SJCRH30 (cell line): ENCODE measurements at regions not wholly inside any gene's neighbourhood (a gene's known extent, or its start where the extent isn't known, plus 50 kb on each side); places are given as distances from the start of the nearest gene placed in this dataset.
"Not testable (repeated sequence)": the region's sequence is repeated elsewhere in the genome, so short reads cannot be mapped to it uniquely, and the experiment has no call there.

Source experiments
- DNase-seq, 2 experiments: peaks; one replicate each; pipeline ENCODE4 v3.0.0-alpha.2; 2015 to 2020
- H3K27ac ChIP-seq: fragments of 250-450 bp; sonication (Bioruptor Pico); 2 replicates; pipeline ENCODE4 v1.5.1; 2020; ENCODE audit warnings: mild to moderate bottlenecking, moderate library complexity
- H3K27me3 ChIP-seq: fragments of 250-450 bp; sonication (Bioruptor Pico); 2 replicates; pipeline ENCODE4 v1.5.1; 2020; ENCODE audit warnings: mild to moderate bottlenecking, moderate library complexity
- H3K36me3 ChIP-seq: fragments of 250-450 bp; sonication (Bioruptor Pico); 2 replicates; pipeline ENCODE4 v1.5.1; 2020; ENCODE audit warnings: mild to moderate bottlenecking, moderate library complexity
- H3K4me1 ChIP-seq: fragments of 250-450 bp; sonication (Bioruptor Pico); 2 replicates; pipeline ENCODE4 v1.5.1; 2020; ENCODE audit warnings: mild to moderate bottlenecking, moderate library complexity
- H3K4me3 ChIP-seq: fragments of 250-450 bp; sonication (Bioruptor Pico); 2 replicates; pipeline ENCODE4 v1.5.1; 2020; ENCODE audit warnings: mild to moderate bottlenecking, moderate library complexity
- H3K9me3 ChIP-seq: fragments of 250-450 bp; sonication (Bioruptor Pico); replicated peaks from 2 replicates; pipeline ENCODE4 v1.5.1; 2020; ENCODE audit warnings: mild to moderate bottlenecking, moderate library complexity

DNA sequence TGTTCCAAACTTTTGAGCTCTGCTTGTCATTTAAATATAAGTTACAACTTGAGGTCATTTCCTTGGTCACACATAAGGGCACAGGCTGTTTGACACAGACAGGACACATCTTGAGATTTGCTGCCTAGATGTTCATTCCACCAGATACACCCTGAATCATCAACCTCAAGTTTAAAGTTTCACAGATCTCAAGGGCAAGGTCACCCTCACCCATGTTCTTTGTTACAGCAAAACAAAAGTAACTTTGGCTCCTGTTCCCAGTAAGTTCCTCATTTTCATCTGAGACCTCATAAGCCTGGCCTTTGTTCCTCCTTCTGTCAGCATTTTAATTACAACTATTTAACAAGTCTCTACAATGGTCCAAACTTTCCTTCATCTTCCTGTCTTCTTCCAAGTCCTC is 106.7 kb upstream of the CTSV start:
- H3K36me3 ChIP-seq, DNase-seq, H3K4me3 ChIP-seq, H3K9me3 ChIP-seq, H3K4me1 ChIP-seq, H3K27ac ChIP-seq, H3K27me3 ChIP-seq: not testable (repeated sequence)

DNA sequence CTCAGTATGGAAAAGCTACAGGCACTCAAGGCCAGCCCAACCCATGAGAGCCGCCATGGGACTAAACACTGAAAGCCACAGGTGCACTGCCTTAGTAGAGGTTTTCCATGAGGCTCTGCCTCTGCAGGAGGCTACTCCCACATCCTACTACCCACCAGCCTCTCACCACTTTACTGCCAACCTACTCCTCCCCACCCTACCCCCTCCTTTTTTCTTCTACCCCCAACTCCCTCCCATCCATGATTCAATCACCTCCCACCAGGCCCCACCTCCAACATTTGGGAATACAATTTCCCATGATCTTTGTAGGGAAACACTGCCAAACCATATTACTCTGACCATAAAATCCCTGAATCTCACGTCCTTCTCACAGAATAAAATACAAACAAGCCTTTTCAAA is 101.6 kb upstream of the CTSV start:
- no peak overlapping the region for H3K4me3 ChIP-seq
- H3K27me3 ChIP-seq, result no peaks in the 10 kb centered on the region
- no peaks in the 10 kb centered on the region for H3K9me3 ChIP-seq
- H3K27ac ChIP-seq, result no peak overlapping the region
- no peaks in the 10 kb centered on the region for H3K36me3 ChIP-seq
- no peaks in the 10 kb centered on the region for H3K4me1 ChIP-seq
- DNase-seq, result no peak

DNA sequence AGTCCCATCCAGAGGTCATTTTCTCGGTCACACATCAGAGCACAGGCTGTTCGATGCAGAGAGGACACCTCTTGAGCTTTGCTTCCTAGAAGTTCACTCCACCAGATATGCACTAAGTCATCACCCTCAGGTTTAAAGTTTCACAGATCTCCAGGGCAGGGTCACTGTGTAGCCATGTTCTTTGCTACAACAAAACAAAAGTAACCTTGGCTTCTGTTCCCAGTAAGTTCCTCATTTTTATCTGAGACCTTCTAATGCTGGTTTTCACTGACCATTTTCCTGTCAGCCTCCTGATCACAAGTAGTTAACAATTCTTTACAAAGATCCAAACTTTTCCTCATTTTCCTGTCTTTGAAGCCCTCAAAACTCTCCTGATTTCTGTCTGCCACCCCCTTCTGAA is 97.5 kb upstream of the CTSV start:
- no peak for DNase-seq
- H3K4me1 ChIP-seq, result no peaks in the 10 kb centered on the region

GRCh38 chr9:97133966-97134365 is 95.0 kb upstream of the CTSV start:
- H3K9me3 ChIP-seq, H3K27ac ChIP-seq, H3K27me3 ChIP-seq, H3K36me3 ChIP-seq, H3K4me1 ChIP-seq, DNase-seq, H3K4me3 ChIP-seq: not testable (repeated sequence)

More for the DNA sequence above, 97.5 kb upstream of the CTSV start:
- Histone ChIP-seq H3K27me3 (no peaks in the 10 kb centered on the region), H3K36me3 (no peaks in the 10 kb centered on the region), H3K9me3 (no peaks in the 10 kb centered on the region), H3K4me3 (no peak overlapping the region), H3K27ac (no peak overlapping the region)

DNA sequence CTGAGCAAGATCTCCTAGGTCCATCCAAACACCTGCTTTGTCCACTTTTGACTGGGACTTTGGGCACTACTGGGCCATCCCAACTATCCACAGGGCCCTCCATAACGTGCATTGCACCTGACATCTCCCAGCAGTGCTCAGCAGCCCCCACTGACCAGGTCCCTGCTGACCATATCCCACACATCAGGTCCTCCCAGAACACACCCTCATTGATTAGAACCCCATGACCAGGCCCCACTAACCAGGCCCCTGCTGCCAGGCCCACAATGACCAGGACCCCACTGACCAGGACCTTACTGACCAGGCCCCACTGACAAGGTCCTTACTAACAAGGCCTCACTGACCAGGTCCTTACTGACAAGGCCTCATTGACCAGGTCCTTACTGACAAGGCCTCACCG is 93.9 kb upstream of the CTSV start:
- no peaks in the 10 kb centered on the region for H3K27me3 ChIP-seq
- H3K9me3 ChIP-seq, result no peaks in the 10 kb centered on the region
- no peak overlapping the region for H3K27ac ChIP-seq
- DNase-seq, result no peak
- no peaks in the 10 kb centered on the region for H3K36me3 ChIP-seq
- H3K4me1 ChIP-seq, result no peaks in the 10 kb centered on the region
- no peak overlapping the region for H3K4me3 ChIP-seq

- H3K4me3 ChIP-seq, H3K4me1 ChIP-seq, H3K27ac ChIP-seq, DNase-seq, H3K27me3 ChIP-seq, H3K36me3 ChIP-seq, H3K9me3 ChIP-seq: not testable (repeated sequence)
Observed at GRCh38 chr9:97130864-97131263, 91.9 kb upstream of the CTSV start.

DNA sequence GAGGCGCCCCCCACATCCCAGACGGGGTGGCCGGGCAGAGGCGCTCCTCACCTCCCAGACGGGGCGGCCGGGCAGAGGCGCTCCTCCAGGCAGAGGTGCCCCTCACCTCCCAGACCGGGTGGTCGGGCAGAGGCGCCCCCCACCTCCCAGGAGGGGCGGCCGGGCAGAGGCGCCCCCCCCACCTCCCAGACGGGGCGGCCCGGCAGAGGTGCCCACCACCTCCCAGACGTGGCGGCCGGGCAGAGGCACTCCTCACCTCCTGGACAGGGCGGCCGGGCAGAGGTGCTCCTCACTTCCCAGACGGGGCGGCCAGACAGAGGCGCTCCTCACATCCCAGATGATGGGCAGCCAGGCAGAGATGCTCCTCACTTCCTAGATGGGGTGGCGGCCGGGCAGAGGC is 91.4 kb upstream of the CTSV start:
- not testable (repeated sequence) for H3K4me1 ChIP-seq, H3K27ac ChIP-seq, H3K9me3 ChIP-seq, H3K27me3 ChIP-seq, DNase-seq, H3K36me3 ChIP-seq, H3K4me3 ChIP-seq

DNA sequence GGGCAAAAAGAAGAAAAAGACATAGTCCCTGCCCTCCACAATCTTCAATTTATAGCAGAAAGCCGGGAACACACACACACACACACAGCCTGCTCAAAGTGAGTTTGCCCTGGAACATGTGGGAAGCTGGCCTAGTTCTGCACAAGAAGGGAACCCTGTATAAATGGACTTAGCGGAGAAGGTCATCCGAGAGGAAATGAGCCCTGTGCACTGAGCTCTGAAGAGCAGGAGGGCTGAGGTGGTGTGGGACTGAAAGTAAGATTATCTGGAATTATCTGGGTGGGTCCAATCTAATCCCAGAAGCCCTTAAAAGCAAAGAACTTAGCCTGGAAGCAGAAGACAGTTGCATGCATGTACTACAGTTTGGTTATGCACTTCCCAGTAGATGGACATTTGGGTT is 90.0 kb upstream of the CTSV start:
- no peaks in the 10 kb centered on the region for H3K9me3 ChIP-seq
- H3K36me3 ChIP-seq, result no peaks in the 10 kb centered on the region
- H3K27ac ChIP-seq, result no peak overlapping the region
- DNase-seq, result no peak
- H3K4me3 ChIP-seq, result no peak overlapping the region
- no peaks in the 10 kb centered on the region for H3K4me1 ChIP-seq
- no peaks in the 10 kb centered on the region for H3K27me3 ChIP-seq

DNA sequence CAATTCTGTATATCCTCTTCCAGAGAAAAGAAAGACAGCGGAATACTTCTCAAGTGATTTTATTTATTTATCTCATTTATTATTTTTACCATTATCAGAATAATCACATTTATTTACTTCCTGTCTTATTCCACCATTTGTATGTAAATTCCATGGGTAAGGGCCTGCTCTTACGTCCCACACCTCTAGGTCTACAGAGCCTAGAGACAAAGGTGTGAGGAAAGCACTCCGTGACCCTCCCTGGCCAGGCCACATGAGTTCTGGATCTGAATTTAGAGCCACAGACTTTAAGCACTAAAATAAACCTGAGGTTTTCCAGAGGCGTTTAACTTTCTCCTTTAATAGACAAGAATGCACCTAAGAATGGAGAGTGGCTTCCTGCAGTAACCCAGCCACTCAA is 85.3 kb upstream of the CTSV start:
- no peak overlapping the region for H3K27ac ChIP-seq
- no peak for DNase-seq
- H3K9me3 ChIP-seq, result no peaks in the 10 kb centered on the region
- H3K27me3 ChIP-seq, result no peaks in the 10 kb centered on the region
- no peaks in the 10 kb centered on the region for H3K4me1 ChIP-seq
- H3K36me3 ChIP-seq, result no peaks in the 10 kb centered on the region
- no peak overlapping the region for H3K4me3 ChIP-seq

DNA sequence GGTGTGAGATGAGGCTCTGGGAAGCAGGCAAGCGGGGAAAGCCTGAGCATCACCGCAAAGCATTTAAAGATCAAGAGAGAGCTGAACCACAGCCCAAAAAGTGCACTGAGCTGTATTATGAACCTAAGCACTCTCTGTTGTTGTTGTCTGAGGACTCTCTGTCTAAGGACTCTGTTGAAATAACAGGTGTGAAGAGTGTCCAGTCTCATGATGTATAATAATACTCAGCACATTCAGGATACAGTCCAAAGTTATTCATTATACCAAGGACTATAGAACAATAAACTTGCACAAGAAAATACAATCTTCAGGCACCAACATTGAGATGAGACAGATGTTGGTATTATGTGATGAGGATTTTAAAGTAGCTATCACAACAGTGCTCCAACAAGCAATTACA is 71.8 kb upstream of the CTSV start:
- Histone ChIP-seq H3K4me3 (no peak overlapping the region), H3K36me3 (no peaks in the 10 kb centered on the region; the same call in 1 of the 2 replicates), H3K9me3 (no peaks in the 10 kb centered on the region; the same call in 1 of the 2 replicates), H3K27me3 (no peaks in the 10 kb centered on the region), H3K27ac (no peak overlapping the region), H3K4me1 (no peaks in the 10 kb centered on the region)
- no peak for DNase-seq

- H3K4me3 ChIP-seq, result no peak overlapping the region
- no peaks in the 10 kb centered on the region for H3K9me3 ChIP-seq
- H3K27me3 ChIP-seq, result no peaks in the 10 kb centered on the region
- peak; percentile 48 to 62 for DNase-seq
- H3K27ac ChIP-seq, result no peak overlapping the region
- H3K36me3 ChIP-seq, result no peaks in the 10 kb centered on the region
- no peaks in the 10 kb centered on the region for H3K4me1 ChIP-seq
Observed at GRCh38 chr9:97109194-97109811, 70.4 kb upstream of the CTSV start.

DNA sequence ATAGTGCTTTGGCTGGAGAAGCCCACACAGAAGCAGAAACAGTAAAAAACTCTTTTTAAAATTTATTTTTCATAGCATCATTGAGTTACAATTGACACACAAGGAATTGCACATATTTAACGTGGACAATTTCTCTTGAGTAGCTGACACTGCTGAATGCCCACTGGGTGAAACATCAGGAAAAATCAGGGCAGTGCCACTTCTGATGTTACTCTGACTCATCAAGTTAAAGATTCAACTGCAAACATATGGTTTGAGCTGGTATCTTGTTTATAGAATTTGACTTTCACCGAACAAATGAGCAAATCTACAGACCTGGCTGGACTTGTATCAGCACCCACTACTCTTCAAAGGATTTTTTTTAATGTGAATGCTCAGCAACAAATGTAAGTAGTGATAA is 66.3 kb upstream of the CTSV start:
- not testable (repeated sequence) for H3K4me1 ChIP-seq, DNase-seq, H3K27me3 ChIP-seq, H3K4me3 ChIP-seq, H3K36me3 ChIP-seq, H3K27ac ChIP-seq, H3K9me3 ChIP-seq

DNA sequence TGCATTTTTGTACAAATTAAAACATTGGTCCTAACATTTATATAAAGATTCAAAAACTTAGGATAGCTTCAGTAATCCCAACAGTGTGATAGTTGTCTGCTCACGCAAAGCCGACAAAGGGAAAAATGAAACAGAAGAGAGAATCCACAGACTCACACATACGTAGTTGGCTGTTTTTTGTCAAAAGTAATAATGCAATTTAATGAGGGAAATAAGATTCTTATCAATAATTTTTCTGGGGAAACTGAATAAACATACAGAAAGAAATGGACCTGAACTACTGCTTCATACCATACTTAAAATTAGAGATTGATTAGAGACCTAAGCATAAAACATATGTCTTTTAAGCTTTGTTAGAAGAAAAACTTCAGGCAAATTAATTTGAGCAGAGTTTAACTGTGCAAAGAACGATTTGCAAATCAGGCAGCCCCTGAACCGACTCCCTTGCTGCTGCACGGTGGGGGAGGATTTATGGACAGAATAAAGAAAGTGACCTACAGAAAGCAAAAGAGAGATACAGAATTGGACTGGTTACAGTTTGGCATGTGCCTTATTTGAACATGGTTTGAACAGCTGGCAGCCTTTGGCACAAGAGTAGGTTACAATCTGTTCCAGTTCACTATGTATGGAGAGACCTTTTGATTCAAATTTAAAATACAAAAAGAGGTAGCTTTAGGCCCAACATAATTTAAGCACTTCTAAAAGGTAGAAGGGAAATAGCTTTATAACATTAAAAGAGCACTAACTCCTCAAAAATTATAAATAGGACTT is 64.9 kb upstream of the CTSV start:
- not testable (repeated sequence) for H3K4me1 ChIP-seq, DNase-seq, H3K27ac ChIP-seq, H3K27me3 ChIP-seq, H3K9me3 ChIP-seq, H3K4me3 ChIP-seq, H3K36me3 ChIP-seq

- H3K27me3 ChIP-seq, H3K4me1 ChIP-seq, H3K27ac ChIP-seq, H3K36me3 ChIP-seq, H3K4me3 ChIP-seq, H3K9me3 ChIP-seq, DNase-seq: not testable (repeated sequence)
Observed at GRCh38 chr9:97099540-97099939, 60.6 kb upstream of the CTSV start.

GRCh38 chr9:97096793-97097192 is 57.9 kb upstream of the CTSV start:
- no peak overlapping the region for H3K4me3 ChIP-seq
- no peaks in the 10 kb centered on the region for H3K9me3 ChIP-seq
- no peaks in the 10 kb centered on the region for H3K27me3 ChIP-seq
- H3K36me3 ChIP-seq, result no peaks in the 10 kb centered on the region
- H3K4me1 ChIP-seq, result no peaks in the 10 kb centered on the region
- H3K27ac ChIP-seq, result no peak overlapping the region
- DNase-seq, result no peak

DNA sequence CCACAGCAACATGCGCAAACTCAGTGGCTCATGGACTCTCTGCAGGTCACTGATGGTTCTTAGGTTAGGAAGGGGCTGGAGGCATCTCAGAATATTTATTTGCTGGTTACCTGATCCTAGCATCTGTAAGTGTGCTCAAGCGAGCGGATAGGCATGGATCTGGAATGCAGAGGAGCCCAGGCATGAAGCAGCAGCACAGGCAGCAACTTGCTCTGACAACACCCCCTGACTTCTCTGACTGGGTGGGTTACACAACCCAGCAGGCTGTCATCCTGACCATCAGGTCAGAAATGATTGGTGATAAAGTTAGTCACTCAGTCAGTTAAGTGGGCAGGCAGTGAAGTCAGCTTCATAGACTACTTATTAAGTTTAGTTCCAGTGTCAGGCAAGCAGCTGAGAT is 50.4 kb upstream of the CTSV start:
- H3K4me1 ChIP-seq, H3K4me3 ChIP-seq, H3K27ac ChIP-seq, H3K27me3 ChIP-seq, DNase-seq, H3K36me3 ChIP-seq, H3K9me3 ChIP-seq: not testable (repeated sequence)
